GM18505 (cell line): ENCODE measurements at regions not wholly inside any gene's neighbourhood (a gene's known extent, or its start where the extent isn't known, plus 50 kb on each side); places are given as distances from the start of the nearest gene placed in this dataset.

Experiments used
- ATAC-seq: cut with Tn5 transposase; IDR thresholded peaks from one replicate; pipeline ENCODE4 v1.9.1; 2021; ENCODE audit not compliant: unreplicated experiment
- POLR2A ChIP-seq: IDR thresholded peaks from 4 replicates; pipeline ENCODE4 v1.6.1; 2011; ENCODE audit warnings: borderline replicate concordance; ENCODE audit not compliant: insufficient read depth, insufficient read length; ENCODE audit errors: extremely low read depth

GRCh38 chr1:55385402-55386018 lies 170.3 kb upstream of the USP24 start:
- no peak for ATAC-seq
- TF ChIP-seq POLR2A, result no peak

- ATAC-seq, result no peak
- no peak for TF ChIP-seq POLR2A
Measured at GRCh38 chr1:55384637-55385036, 169.5 kb upstream of the USP24 start.

GRCh38 chr1:55382806-55383305 lies 167.7 kb upstream of the USP24 start:
- ATAC-seq, result no peak
- no peak for TF ChIP-seq POLR2A

- ATAC-seq, result no peak
- TF ChIP-seq POLR2A, result no peak
Measured at GRCh38 chr1:55381983-55382382, 166.8 kb upstream of the USP24 start.

GRCh38 chr1:55381491-55381890 lies 166.3 kb upstream of the USP24 start:
- no peak for ATAC-seq
- no peak for TF ChIP-seq POLR2A

- TF ChIP-seq POLR2A, result no peak
- no peak for ATAC-seq
Measured at GRCh38 chr1:55380355-55380970, 165.3 kb upstream of the USP24 start.

GRCh38 chr1:55378582-55378981 lies 163.4 kb upstream of the USP24 start:
- TF ChIP-seq POLR2A, result no peak
- no peak for ATAC-seq

- no peak for TF ChIP-seq POLR2A
- ATAC-seq, result no peak
Measured at GRCh38 chr1:55376897-55377296, 161.7 kb upstream of the USP24 start.

- TF ChIP-seq POLR2A, result no peak
- ATAC-seq, result no peak
Measured at GRCh38 chr1:55375617-55376258, 160.6 kb upstream of the USP24 start.

- TF ChIP-seq POLR2A, result no peak
- no peak for ATAC-seq
Measured at GRCh38 chr1:55374801-55375616, 159.8 kb upstream of the USP24 start.

GRCh38 chr1:55374216-55374615 lies 159.1 kb upstream of the USP24 start:
- no peak for ATAC-seq
- no peak for TF ChIP-seq POLR2A

- ATAC-seq, result no peak
- TF ChIP-seq POLR2A, result no peak
Measured at GRCh38 chr1:55369474-55369873, 154.3 kb upstream of the USP24 start.

GRCh38 chr1:55368698-55369097 lies 153.5 kb upstream of the USP24 start:
- TF ChIP-seq POLR2A, result no peak
- no peak for ATAC-seq

- no peak for TF ChIP-seq POLR2A
- ATAC-seq, result no peak
Measured at GRCh38 chr1:55367273-55367672, 152.1 kb upstream of the USP24 start.

- no peak for TF ChIP-seq POLR2A
- no peak for ATAC-seq
Measured at GRCh38 chr1:55364216-55364615, 149.1 kb upstream of the USP24 start.
